Small intestine (tissue), 7 donors: ENCODE measurements at regions not wholly inside any gene's neighbourhood (a gene's known extent, or its start where the extent isn't known, plus 50 kb on each side); places are given as distances from the start of the nearest gene placed in this dataset.

Experiments used
- DNase-seq, 2 donors: peaks; one replicate each; pipeline versions ENCODE4 v3.0.0 to v3.0.0-alpha.2; 2013
- FAIRE-seq: peaks from 2 replicates; lab custom pipeline; 2012; peaks lifted over from hg19 to GRCh38; lab: Jason Lieb, UNC
- H3K27ac ChIP-seq, 3 donors: one replicate each; pipeline ENCODE4 v1.5.1; 2013; ENCODE audit warnings: low read length in 2 of 3, mild to moderate bottlenecking in 2 of 3, control low read depth in 1 of 3, inconsistent platforms in 1 of 3, low read depth in 1 of 3, moderate library complexity in 1 of 3
- H3K27me3 ChIP-seq, 3 donors: one replicate each; pipeline ENCODE4 v1.6.1; 2013; ENCODE audit warnings: low read length in 3 of 3, inconsistent platforms in 1 of 3; ENCODE audit not compliant: control insufficient read depth in 3 of 3, insufficient read depth in 3 of 3
- H3K36me3 ChIP-seq, 3 donors: one replicate each; pipeline ENCODE4 v1.6.1; 2013; ENCODE audit warnings: low read length in 3 of 3, inconsistent platforms in 1 of 3, low read depth in 1 of 3, mild to moderate bottlenecking in 1 of 3, moderate library complexity in 1 of 3; ENCODE audit not compliant: control insufficient read depth in 3 of 3, insufficient read depth in 2 of 3
- H3K4me1 ChIP-seq, 3 donors: one replicate each; pipeline ENCODE4 v1.6.1; 2013; ENCODE audit warnings: low read length in 2 of 3, inconsistent platforms in 1 of 3, low read depth in 1 of 3, mild to moderate bottlenecking in 1 of 3, moderate library complexity in 1 of 3; ENCODE audit not compliant: control insufficient read depth in 3 of 3, insufficient read depth in 2 of 3
- H3K4me3 ChIP-seq, 3 donors: one replicate each; pipeline ENCODE4 v1.5.1; 2013; ENCODE audit warnings: low read length in 3 of 3, control low read depth in 1 of 3, inconsistent platforms in 1 of 3, low read depth in 1 of 3, mild to moderate bottlenecking in 1 of 3, moderate library complexity in 1 of 3
- H3K9me3 ChIP-seq, 2 donors: one replicate each; pipeline ENCODE4 v1.6.1; 2013; ENCODE audit warnings: low read depth in 1 of 2, low read length in 1 of 2; ENCODE audit not compliant: control insufficient read depth in 2 of 2, insufficient read depth in 1 of 2
- WGBS, 3 donors: extraction: QIAGEN DNeasy Blood & Tissue Kit; methylation state at CpG; one replicate each; pipeline ENCODE4 v1.1.7; 2013; 5-methylcytosine and 5-hydroxymethylcytosine counted together
- donor health status: healthy with polysubstance abuse.
- donor health status: control.
- donor health status: control.
- donor health status: Bipolar disorder and iron deficiency.
- donor health status: healthy.

GRCh38 chr3:31133541-31133940 is 239.1 kb upstream of the GADL1 start:
- FAIRE-seq (no peak), DNase-seq (no peak)
- WGBS, 3 donors = 94 to 100% (median 96%) methylated on average over 1 of the region's 1 CpG
- H3K36me3 ChIP-seq = no peaks in the 10 kb centered on the region
- H3K27me3 ChIP-seq = no peaks in the 10 kb centered on the region
- no peak overlapping the region for H3K4me3 ChIP-seq
- H3K9me3 ChIP-seq = no peaks in the 10 kb centered on the region
- H3K4me1 ChIP-seq = no peaks in the 10 kb centered on the region
- H3K27ac ChIP-seq = no peak overlapping the region

GRCh38 chr3:31135546-31135945 is 241.1 kb upstream of the GADL1 start:
- FAIRE-seq (no peak), DNase-seq (no peak)
- H3K4me3 ChIP-seq = no peak overlapping the region
- H3K9me3 ChIP-seq = no peaks in the 10 kb centered on the region
- H3K4me1 ChIP-seq = no peaks in the 10 kb centered on the region
- H3K36me3 ChIP-seq = no peaks in the 10 kb centered on the region
- H3K27ac ChIP-seq = no peak overlapping the region
- WGBS, 3 donors = 67 to 75% (median 70%) methylated on average over 3 of the region's 3 CpGs
- H3K27me3 ChIP-seq = no peaks in the 10 kb centered on the region

- DNase-seq (no peak), FAIRE-seq (no peak)
- Histone ChIP-seq H3K9me3 (no peaks in the 10 kb centered on the region), H3K27ac (no peak overlapping the region), H3K36me3 (no peaks in the 10 kb centered on the region), H3K4me3 (no peak overlapping the region), H3K4me1 (no peaks in the 10 kb centered on the region), H3K27me3 (no peaks in the 10 kb centered on the region)
- 86 to 93% (median 90%) methylated on average over 4 of the region's 4 CpGs for WGBS, 3 donors
Measured at GRCh38 chr3:31137718-31138465, 243.4 kb upstream of the GADL1 start.

- Histone ChIP-seq H3K9me3 (no peaks in the 10 kb centered on the region), H3K4me1 (no peaks in the 10 kb centered on the region), H3K36me3 (no peaks in the 10 kb centered on the region), H3K27me3 (no peaks in the 10 kb centered on the region), H3K4me3 (no peak overlapping the region), H3K27ac (no peak overlapping the region)
- DNase-seq (no peak), FAIRE-seq (no peak)
Measured at GRCh38 chr3:31140470-31140869, 246.0 kb upstream of the GADL1 start.

GRCh38 chr3:31142139-31142538 is 247.7 kb upstream of the GADL1 start:
- Histone ChIP-seq H3K27me3 (no peaks in the 10 kb centered on the region), H3K36me3 (no peaks in the 10 kb centered on the region), H3K4me1 (no peaks in the 10 kb centered on the region), H3K9me3 (peaks cover 0 to 2% of the 10 kb centered on the region in 2 donors), H3K4me3 (no peak overlapping the region), H3K27ac (no peak overlapping the region)
- DNase-seq (no peak), FAIRE-seq (no peak)

- DNase-seq (no peak), FAIRE-seq (no peak)
- Histone ChIP-seq H3K27me3 (no peaks in the 10 kb centered on the region), H3K9me3 (peaks cover 0 to 6% of the 10 kb centered on the region in 2 donors), H3K4me1 (no peaks in the 10 kb centered on the region), H3K4me3 (no peak overlapping the region), H3K36me3 (no peaks in the 10 kb centered on the region), H3K27ac (no peak overlapping the region)
- WGBS, 3 donors = 81 to 83% (median 83%) methylated on average over 3 of the region's 3 CpGs
Measured at GRCh38 chr3:31142543-31142942, 248.1 kb upstream of the GADL1 start.

- Histone ChIP-seq H3K27ac (no peak overlapping the region), H3K4me1 (no peaks in the 10 kb centered on the region), H3K4me3 (no peak overlapping the region), H3K27me3 (no peaks in the 10 kb centered on the region), H3K9me3 (peaks cover 0 to 14% of the 10 kb centered on the region in 2 donors), H3K36me3 (no peaks in the 10 kb centered on the region)
- FAIRE-seq (no peak), DNase-seq (no peak)
- 52 to 75% (median 69%) methylated on average over 1 of the region's 1 CpG for WGBS, 3 donors
Measured at GRCh38 chr3:31145062-31145461, 250.6 kb upstream of the GADL1 start.

GRCh38 chr3:31147550-31147949 is 253.1 kb upstream of the GADL1 start:
- no peaks in the 10 kb centered on the region for H3K36me3 ChIP-seq

More at GRCh38 chr3:31147550-31147949, 253.1 kb upstream of the GADL1 start:
- 89 to 93% (median 91%) methylated on average over 2 of the region's 2 CpGs for WGBS, 3 donors
- DNase-seq = no peak
- FAIRE-seq = no peak
- Histone ChIP-seq H3K27ac (no peak overlapping the region), H3K27me3 (no peaks in the 10 kb centered on the region), H3K4me1 (no peaks in the 10 kb centered on the region), H3K9me3 (peaks cover 0 to 23% of the 10 kb centered on the region in 2 donors), H3K4me3 (no peak overlapping the region)
